Stimulated activated effector memory CD8-positive, alpha-beta T cell treated with anti-CD3 and anti-CD28 coated beads, Interleukin-12 subunit alpha, Interleukin-12 subunit beta, amount 100 ng/mL, for 72 hours (primary cell): ENCODE measurements at regions not wholly inside any gene's neighbourhood (a gene's known extent, or its start where the extent isn't known, plus 50 kb on each side); places are given as distances from the start of the nearest gene placed in this dataset.
A peak's percentile ranks its signal among the peaks of the same experiment; 100 is the strongest.

ENCODE experiments used
- ATAC-seq: fragments of 150-1000 bp; cut with Tn5 transposase; 2 replicates; pipeline ENCODE4 v1.10.0; 2021
- DNase-seq, 2 donors: peaks; one replicate each; pipeline ENCODE4 v3.0.0; 2021 to 2022; ENCODE audit warnings: low spot score in 2 of 2
- H3K27ac Mint-ChIP-seq: one replicate; pipeline ENCODE4 v1.8.0; 2022; ENCODE audit warnings: mild to moderate bottlenecking, mixed read lengths
- H3K36me3 Mint-ChIP-seq: one replicate; pipeline ENCODE4 v1.8.0; 2022; ENCODE audit warnings: mild to moderate bottlenecking, mixed read lengths
- H3K4me1 Mint-ChIP-seq: one replicate; pipeline ENCODE4 v1.8.0; 2022; ENCODE audit warnings: mixed read lengths
- H3K4me3 Mint-ChIP-seq: one replicate; pipeline ENCODE4 v1.8.0; 2022; ENCODE audit warnings: mild to moderate bottlenecking, mixed read lengths
- H3K9me3 Mint-ChIP-seq: one replicate; pipeline ENCODE4 v1.8.0; 2022; ENCODE audit warnings: mixed read lengths

DNA sequence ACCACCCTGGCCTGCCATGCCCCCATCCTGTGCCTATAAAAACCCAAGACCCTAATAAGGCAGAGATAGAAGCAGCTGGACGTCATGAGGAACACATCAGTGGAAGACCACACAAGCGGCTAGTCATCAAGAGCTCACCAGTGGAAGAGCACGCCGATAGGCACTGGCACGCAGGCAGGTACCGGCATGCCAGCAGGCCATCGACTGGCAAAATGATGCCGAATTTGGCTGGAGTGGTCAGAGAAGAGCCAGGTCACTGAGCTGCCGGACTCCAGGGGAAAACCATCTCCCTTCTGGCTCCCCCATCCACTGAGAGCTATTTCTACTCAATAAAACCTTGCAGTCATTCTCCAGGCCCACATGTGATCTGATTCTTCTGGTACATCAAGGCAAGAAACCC is 227.6 kb upstream of the EXOC2 start:
- no peak for DNase-seq
- no peaks in the 10 kb centered on the region for H3K36me3 Mint-ChIP-seq
- peaks cover 19% of the 10 kb centered on the region for H3K9me3 Mint-ChIP-seq
- ATAC-seq = no peak
- H3K27ac Mint-ChIP-seq = no peak overlapping the region
- H3K4me3 Mint-ChIP-seq = no peak overlapping the region
- H3K4me1 Mint-ChIP-seq = no peaks in the 10 kb centered on the region

DNA sequence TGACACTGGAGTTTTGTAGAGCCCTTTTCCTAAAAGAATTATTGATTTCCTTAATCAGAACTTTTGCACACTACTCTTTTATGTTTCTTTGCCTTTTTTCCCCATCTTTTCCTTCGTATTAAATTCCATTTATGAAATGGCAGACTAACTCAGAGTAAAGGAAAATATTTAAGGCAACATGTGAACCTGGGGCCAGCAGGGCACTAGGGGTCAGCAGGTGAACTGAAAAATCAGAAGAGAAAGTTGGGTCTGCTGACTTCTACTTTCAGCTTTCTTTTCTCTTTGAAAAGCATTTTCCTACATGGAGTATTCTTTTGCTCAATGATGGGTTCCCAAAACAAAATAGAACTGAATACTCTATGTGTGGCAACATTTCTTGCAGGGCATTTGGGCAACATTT is 226.6 kb upstream of the EXOC2 start:
- Mint-ChIP-seq H3K36me3 (no peaks in the 10 kb centered on the region), H3K4me3 (no peak overlapping the region), H3K4me1 (no peaks in the 10 kb centered on the region), H3K27ac (no peak overlapping the region), H3K9me3 (peaks cover 19% of the 10 kb centered on the region)
- ATAC-seq (no peak), DNase-seq (no peak)

- H3K4me3 Mint-ChIP-seq = no peak overlapping the region
These were observed 225.0 kb upstream of the EXOC2 start for GRCh38 chr6:917939-918338.

GRCh38 chr6:917296-917695 is 224.4 kb upstream of the EXOC2 start:
- Mint-ChIP-seq H3K9me3 (peaks cover 15% of the 10 kb centered on the region), H3K4me1 (no peaks in the 10 kb centered on the region), H3K4me3 (no peak overlapping the region), H3K27ac (no peak overlapping the region), H3K36me3 (no peaks in the 10 kb centered on the region)
- DNase-seq (no peak), ATAC-seq (no peak)

More at GRCh38 chr6:917939-918338, 225.0 kb upstream of the EXOC2 start:
- H3K27ac Mint-ChIP-seq = no peak overlapping the region
- no peak for DNase-seq
- H3K9me3 Mint-ChIP-seq = peaks cover 17% of the 10 kb centered on the region
- no peaks in the 10 kb centered on the region for H3K4me1 Mint-ChIP-seq
- ATAC-seq = no peak
- H3K36me3 Mint-ChIP-seq = no peaks in the 10 kb centered on the region

DNA sequence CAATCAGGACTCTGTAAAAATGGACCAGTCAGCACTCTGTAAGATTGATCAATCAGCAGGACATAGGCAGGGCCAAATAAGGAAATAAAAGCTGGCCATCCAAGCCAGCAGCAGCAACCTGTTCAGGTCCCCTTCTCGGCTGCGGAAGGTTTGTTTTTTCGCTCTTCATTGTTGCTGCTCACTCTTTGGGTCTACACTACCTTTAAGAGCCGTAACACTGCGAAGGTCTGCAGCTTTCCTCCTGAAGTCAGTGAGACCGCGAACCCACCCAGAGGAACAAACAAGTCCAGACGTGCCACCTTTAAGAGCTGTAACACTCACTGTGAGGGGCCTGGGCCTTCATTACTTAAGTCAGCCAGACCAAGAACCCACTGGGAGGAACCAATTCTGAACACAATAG is 223.2 kb upstream of the EXOC2 start:
- Mint-ChIP-seq H3K4me1 (no peaks in the 10 kb centered on the region), H3K9me3 (peaks cover 13% of the 10 kb centered on the region), H3K4me3 (no peak overlapping the region), H3K36me3 (no peaks in the 10 kb centered on the region), H3K27ac (no peak overlapping the region)
- DNase-seq = no peak
- ATAC-seq = no peak

- no peaks in the 10 kb centered on the region for H3K36me3 Mint-ChIP-seq
- H3K27ac Mint-ChIP-seq = no peak overlapping the region
- ATAC-seq = no peak
- no peaks in the 10 kb centered on the region for H3K4me1 Mint-ChIP-seq
- peaks cover 4% of the 10 kb centered on the region for H3K9me3 Mint-ChIP-seq
- H3K4me3 Mint-ChIP-seq = no peak overlapping the region
- DNase-seq = peak in 1 of 2 donors; percentile 13
These were observed 220.2 kb upstream of the EXOC2 start for GRCh38 chr6:912871-913835.

- Mint-ChIP-seq H3K4me1 (no peaks in the 10 kb centered on the region), H3K27ac (no peak overlapping the region), H3K36me3 (no peaks in the 10 kb centered on the region), H3K4me3 (no peak overlapping the region), H3K9me3 (no peaks in the 10 kb centered on the region)
- no peak for DNase-seq
- ATAC-seq = peak; percentile 19
These were observed 215.0 kb upstream of the EXOC2 start for GRCh38 chr6:907928-908327.

GRCh38 chr6:906920-907319 is 214.0 kb upstream of the EXOC2 start:
- Mint-ChIP-seq H3K9me3 (no peaks in the 10 kb centered on the region), H3K36me3 (no peaks in the 10 kb centered on the region), H3K4me1 (no peaks in the 10 kb centered on the region), H3K27ac (no peak overlapping the region), H3K4me3 (no peak overlapping the region)
- ATAC-seq (no peak), DNase-seq (no peak)

DNA sequence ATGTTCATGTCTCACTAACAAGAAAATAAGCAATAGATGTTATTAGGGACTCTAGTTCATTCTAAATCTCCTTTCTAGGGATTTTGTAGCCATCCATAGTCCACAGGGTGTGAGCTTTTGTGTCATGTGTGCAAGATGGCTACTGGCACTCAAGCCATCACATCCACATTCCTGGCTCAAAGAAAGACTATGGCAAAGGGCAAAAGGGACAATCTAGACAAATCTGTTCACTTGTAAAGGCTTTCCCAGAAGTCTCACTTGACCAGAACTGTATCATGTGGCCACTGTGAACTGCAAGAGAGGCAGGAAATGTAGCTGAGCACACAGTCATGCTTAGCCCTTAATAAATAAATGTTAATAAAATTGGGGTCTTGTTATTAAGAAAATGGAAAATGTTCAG is 212.6 kb upstream of the EXOC2 start:
- no peaks in the 10 kb centered on the region for H3K9me3 Mint-ChIP-seq
- no peak overlapping the region for H3K4me3 Mint-ChIP-seq
- H3K27ac Mint-ChIP-seq = no peak overlapping the region
- DNase-seq (no peak), ATAC-seq (no peak)
- H3K36me3 Mint-ChIP-seq = no peaks in the 10 kb centered on the region
- H3K4me1 Mint-ChIP-seq = no peaks in the 10 kb centered on the region

DNA sequence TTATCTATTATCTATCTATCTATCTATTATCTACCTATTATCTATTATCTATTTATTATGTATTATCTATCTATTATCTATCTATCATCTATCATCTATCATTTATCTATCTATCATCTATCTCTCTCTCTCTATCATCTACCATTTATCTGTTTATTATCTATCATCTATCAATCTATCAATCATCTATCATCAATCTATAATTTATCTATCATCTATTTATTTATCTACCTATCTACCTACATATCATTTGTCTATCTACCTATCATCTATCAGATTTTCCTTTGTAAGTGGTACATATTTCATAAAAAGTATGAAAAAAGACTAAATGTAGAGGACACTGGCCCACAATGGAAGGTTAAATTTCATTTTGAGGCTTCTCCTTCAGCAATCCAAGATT is 212.1 kb upstream of the EXOC2 start:
- ATAC-seq (no peak), DNase-seq (no peak)
- Mint-ChIP-seq H3K36me3 (no peaks in the 10 kb centered on the region), H3K4me1 (no peaks in the 10 kb centered on the region), H3K4me3 (no peak overlapping the region), H3K27ac (no peak overlapping the region), H3K9me3 (no peaks in the 10 kb centered on the region)

- H3K4me1 Mint-ChIP-seq = no peaks in the 10 kb centered on the region
- no peak for DNase-seq
- ATAC-seq = no peak
- no peak overlapping the region for H3K4me3 Mint-ChIP-seq
- H3K27ac Mint-ChIP-seq = no peak overlapping the region
- no peaks in the 10 kb centered on the region for H3K36me3 Mint-ChIP-seq
- H3K9me3 Mint-ChIP-seq = no peaks in the 10 kb centered on the region
These were observed 210.8 kb upstream of the EXOC2 start for GRCh38 chr6:903761-904160.

DNA sequence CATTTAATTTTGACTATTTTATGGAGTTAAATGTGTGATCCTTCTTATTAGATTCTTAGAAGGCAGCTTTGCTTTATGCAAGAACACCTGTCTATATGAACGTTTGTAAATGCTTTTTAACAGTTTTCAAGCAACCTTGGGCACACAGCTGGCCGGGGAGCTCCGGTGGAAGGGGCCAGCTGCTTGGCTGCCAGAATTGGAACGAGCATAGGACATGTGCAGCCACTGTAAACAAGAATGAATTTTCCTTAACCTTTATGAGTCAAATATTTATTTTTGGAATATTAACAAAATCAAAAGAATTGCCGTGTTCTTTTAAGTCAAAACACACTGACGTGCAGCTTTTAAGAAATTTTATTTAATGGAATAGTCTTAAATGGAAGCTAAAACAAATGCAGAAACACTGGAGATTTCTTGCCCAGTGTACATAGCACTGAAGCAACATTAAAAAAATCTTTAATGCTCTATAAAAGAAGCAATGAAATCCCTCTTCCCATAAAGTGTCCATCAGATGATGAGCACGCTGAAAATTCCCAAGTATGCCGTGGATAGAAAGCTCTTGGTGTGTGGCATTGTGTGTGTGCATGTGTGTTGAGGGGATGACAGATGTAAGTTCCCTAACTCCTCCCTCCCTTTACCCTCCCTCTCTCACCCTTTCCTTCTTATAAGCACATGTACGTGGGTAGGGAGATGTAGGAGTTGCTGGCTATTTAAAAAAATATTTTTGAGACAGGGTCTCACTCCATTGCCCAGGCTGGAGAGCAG is 208.9 kb upstream of the EXOC2 start:
- no peak for ATAC-seq
- Mint-ChIP-seq H3K4me1 (no peaks in the 10 kb centered on the region), H3K9me3 (no peaks in the 10 kb centered on the region), H3K4me3 (no peak overlapping the region), H3K27ac (no peak overlapping the region), H3K36me3 (no peaks in the 10 kb centered on the region)
- no peak for DNase-seq

- no peak for DNase-seq
- no peaks in the 10 kb centered on the region for H3K4me1 Mint-ChIP-seq
- no peaks in the 10 kb centered on the region for H3K36me3 Mint-ChIP-seq
- H3K9me3 Mint-ChIP-seq = no peaks in the 10 kb centered on the region
- H3K4me3 Mint-ChIP-seq = no peak overlapping the region
- ATAC-seq = no peak
- H3K27ac Mint-ChIP-seq = no peak overlapping the region
These were observed 208.0 kb upstream of the EXOC2 start for GRCh38 chr6:900716-901605.

DNA sequence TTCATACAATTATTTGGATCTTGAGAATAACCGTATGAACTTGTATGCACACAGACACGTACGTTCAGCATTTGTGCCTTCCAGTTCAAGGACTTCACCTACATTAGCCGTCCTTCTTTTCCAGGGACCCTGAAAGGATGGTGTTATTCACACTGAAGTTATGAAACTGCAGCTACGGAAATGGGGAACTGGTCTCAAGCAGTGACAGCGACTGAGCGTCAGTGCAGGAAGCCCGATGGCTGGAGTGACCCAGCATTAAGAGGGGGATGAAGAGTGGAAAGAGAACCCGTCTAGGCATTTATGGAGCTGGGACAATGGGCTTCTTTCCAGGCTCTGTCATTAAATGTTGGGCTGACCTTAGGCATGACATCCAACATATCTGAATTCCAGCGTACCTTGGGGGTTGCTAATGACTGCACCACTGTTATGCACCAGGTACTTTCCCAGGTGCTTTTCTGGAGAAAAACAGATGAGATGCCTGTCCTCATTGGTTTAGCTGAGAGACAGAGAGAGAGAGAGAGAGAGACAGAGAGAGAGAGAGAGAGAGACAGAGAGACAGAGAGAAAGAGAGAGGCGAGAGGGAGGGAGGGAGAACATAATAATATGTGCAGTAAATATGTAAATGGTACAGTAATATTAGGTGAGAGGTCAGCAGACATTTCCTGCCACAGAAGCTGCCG is 204.7 kb upstream of the EXOC2 start:
- Mint-ChIP-seq H3K36me3 (no peaks in the 10 kb centered on the region), H3K9me3 (no peaks in the 10 kb centered on the region), H3K4me1 (no peaks in the 10 kb centered on the region), H3K27ac (no peak overlapping the region), H3K4me3 (no peak overlapping the region)
- DNase-seq (no peak), ATAC-seq (no peak)

- Mint-ChIP-seq H3K4me1 (no peaks in the 10 kb centered on the region), H3K4me3 (no peak overlapping the region), H3K27ac (no peak overlapping the region), H3K9me3 (no peaks in the 10 kb centered on the region), H3K36me3 (no peaks in the 10 kb centered on the region)
- ATAC-seq = peak; percentile 36
- no peak for DNase-seq
These were observed 201.3 kb upstream of the EXOC2 start for GRCh38 chr6:894274-894673.
